NCI-H1930 (cell line): ENCODE measurements at regions not wholly inside any gene's neighbourhood (a gene's known extent, or its start where the extent isn't known, plus 50 kb on each side); places are given as distances from the start of the nearest gene placed in this dataset.
"Not testable (repeated sequence)": the region's sequence is repeated elsewhere in the genome, so short reads cannot be mapped to it uniquely, and the experiment has no call there.

Experiments used
- DNase-seq, 2 experiments: peaks; one replicate each; lab custom pipeline; 2025; lab: John Stamatoyannopoulos, UW

DNA sequence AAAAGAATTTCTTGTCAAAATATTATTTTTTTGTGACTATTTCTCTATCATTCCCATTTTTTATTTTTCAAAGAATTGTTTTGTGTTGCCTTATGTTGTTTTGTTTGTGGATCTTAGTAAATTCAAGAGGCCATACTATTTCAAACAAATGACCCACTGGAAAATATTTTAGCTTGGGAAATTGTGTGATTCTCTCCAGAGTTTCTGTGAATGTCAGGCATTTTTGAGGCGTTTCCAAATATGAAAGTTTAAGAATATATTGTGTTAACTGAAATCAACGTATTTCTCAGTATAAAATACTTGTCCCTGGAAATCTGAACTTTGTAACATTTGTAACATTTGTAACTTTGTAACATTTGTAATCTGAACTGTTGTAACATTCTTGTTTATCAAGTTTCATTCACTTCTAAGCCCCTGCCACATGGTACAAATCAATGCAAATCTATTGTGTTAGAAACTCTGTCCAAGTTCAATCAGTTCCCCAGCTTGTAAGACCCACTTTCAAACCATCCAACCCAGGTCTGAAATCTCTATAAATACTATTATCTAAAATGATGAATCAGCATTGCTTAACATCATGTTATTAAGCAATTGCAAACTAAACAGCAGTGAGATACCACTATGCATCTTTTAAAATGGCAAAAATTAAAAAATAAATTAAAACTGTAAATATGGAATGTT is 465.4 kb upstream of the GRID2 start:
- DNase-seq: no peak

DNA sequence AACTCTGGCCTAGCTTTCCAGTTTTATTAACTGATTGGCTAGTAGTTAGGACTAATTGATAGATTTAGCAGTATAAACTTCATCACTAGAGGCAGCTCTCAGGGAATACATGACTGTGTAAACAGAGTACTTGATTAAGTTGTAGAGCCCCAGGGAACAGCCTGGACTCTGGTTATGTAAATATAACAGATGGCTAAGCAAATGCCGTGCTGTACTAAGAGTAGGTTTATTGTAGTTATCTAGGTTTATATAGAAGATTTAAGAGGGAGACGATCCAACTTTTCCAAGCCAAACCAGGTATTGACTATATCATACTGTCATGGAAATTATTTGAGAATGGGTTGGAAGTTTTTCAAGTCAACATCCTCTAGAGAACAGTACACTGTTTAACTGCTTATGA is 463.4 kb upstream of the GRID2 start:
- no peak for DNase-seq

- DNase-seq: no peak
Observed at GRCh38 chr4:91846233-91846632, 457.5 kb upstream of the GRID2 start.

DNA sequence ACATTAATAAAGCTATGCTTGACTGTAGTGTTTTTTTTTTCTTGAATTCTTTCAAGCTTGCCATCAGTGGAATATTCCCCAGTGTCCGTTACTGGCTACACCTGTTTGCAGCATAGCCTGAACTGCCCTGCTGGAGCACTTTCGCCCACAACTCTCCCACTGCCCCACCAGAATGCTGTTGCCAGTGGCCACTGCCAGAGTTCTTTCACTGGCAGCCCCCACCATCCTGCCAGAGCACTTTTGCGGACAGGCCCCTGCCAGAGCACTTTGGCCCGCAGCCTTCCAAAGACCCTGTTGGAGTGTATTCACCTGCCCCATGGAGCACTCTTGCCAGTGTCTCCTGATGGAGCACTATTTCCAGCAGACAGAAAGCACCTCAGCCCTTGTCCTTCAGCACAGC is 452.3 kb upstream of the GRID2 start:
- no peak for DNase-seq

DNA sequence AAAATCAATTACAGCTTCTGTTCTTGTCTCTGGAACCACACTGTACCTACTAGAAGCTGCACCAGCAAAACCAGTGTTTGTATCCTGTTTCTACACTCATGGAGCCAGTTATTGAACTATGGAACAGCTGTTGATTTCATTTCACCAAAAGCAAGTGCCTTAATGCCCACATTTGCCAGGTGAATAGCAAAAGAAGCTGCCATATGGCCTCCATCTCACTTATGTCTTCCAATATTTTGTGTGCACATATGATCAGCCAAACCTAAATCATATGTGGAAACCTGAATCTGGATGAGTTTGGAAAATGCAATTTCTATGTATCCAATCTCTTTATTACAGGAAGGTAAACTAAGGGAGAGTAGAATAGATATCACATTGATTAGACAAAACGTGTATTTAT is 415.8 kb upstream of the GRID2 start:
- DNase-seq: no peak

- not testable (repeated sequence) for DNase-seq
Observed at GRCh38 chr4:91891217-91891616, 412.5 kb upstream of the GRID2 start.

DNA sequence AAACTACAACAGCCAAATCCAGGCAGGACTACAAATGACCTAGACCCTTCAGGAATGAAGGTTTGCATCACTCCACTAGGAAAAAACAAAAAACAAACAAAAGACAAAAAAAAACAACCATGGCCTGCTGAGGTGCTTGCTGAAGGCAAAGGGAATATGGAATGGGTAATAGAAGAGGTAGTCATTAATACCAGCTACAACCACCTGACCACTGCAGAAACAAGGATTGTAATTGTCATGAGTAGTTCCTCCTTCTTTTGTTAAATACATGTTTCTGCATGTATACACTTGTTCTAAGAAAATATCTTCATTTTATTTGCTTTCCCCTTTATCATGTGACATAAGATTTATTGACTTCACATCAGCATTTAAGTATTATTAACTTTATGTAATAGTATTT is 409.8 kb upstream of the GRID2 start:
- DNase-seq: no peak

GRCh38 chr4:91904556-91904955 is 399.2 kb upstream of the GRID2 start:
- no peak for DNase-seq

DNA sequence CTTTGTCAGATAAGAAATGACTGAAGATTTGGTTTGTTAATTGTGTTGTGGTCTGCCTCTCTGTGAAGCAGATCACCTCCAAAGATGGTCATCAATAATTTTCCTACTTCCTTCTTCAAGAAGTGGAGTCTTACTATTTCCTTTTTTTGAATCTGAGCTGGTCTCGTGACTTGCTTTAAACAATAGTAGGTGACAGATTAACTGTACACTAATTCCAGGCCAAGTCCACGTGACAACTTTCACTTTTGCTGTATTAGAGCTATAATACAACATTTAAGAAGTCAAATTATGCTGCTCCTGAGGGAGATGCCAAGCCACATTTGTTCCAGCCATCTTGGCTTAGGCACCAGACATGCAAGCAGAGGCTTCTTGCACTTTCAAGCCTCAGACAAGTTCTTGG is 393.8 kb upstream of the GRID2 start:
- no peak for DNase-seq

GRCh38 chr4:91914176-91914804 is 389.5 kb upstream of the GRID2 start:
- DNase-seq: no peak

- DNase-seq: no peak
Observed at GRCh38 chr4:91916219-91916618, 387.5 kb upstream of the GRID2 start.

DNA sequence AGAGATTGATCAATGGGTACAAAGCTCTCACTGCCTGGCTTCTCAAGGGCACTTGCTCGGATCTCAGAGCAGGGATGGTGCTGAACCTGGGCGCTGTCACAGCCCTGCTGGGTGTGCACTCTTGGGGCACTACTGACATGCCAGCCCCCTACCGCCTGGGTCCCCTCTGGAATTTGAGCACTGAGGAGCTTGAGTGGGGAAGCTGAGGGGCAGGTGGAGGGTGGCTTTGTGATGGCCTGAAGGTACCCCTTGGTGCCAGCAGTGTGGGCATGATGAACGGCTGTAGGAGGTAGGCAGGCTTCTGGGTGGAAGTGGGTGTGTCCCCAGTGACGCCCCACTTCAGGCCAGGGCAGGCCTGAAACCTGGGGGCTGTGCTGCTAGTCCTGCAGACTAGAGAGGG is 379.1 kb upstream of the GRID2 start:
- DNase-seq: no peak

- DNase-seq: no peak
Observed at GRCh38 chr4:91935217-91935616, 368.5 kb upstream of the GRID2 start.

GRCh38 chr4:91936311-91936710 is 367.5 kb upstream of the GRID2 start:
- DNase-seq: no peak

DNA sequence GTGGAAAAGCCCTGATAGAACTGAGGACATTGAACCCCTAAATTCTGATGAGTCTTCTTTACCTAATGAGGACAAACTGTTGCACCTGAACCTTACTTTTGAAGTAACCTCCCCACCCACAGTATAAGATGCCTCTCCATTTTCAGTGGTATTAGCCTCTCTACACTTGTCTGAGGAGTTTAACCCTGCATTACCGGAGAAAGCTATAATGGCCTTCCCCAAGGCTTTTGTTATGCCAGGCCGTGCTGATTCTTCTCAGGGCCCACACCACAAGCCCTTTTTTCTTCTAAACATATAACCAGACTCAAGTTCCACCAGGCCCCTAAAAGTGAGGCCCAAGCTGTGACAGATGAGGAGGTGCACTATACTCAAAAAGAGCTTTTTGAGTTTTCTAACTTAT is 345.8 kb upstream of the GRID2 start:
- DNase-seq: no peak

DNA sequence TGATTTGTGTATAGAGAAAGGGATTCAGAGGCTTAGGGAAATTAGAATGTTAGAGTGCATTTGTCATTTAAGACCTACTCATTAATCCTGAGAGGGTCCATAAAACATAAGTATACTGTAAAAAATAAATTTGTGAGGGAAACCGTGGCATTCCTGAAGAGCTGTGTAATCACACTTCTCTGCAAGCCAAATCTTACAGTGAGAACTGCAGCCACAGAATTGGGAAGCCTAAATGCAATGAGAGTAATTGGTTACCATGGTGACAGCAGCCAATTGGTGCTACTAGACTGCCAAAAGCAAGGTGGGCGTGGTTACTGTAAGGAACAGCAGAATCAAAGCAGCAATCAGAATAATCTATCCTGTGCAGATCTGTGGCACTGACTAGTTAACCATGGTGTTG is 345.2 kb upstream of the GRID2 start:
- DNase-seq: no peak

DNA sequence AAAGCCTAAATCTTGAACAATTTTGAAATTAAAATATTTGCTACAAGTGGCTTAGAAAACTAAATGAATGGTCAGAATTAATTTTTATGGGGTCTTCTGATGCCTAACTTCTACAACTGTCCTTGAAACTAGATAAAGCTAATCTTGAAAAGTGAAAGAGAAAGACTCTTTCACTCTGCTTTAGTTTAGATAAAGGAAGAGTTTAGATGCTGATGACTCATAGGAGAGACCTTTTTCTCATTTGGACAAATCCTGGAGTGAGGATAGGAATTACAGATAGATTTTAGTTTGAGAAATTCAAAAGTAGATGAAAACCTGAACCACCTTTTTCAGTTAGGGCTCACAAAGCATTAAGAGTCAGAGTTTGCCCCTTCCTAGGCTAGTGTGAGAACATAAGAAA is 342.3 kb upstream of the GRID2 start:
- DNase-seq: no peak

DNA sequence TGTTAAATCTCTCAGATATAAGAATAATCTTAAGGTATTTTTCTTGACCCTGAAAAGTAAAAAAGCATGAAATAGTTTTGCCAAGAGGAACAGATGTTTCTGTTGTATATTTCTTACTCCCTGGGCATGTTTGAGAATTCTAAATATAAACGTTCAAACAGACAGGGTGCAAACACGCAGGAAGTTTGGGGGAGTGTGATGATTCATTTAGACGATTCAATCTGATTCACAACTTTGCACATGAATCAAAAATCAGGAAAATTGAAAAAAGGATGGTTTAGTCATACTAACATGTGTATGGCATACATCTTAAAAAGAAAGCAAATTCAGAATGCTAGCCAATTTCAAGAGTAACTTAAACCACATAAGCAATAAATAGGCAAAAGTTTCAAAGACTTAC is 340.3 kb upstream of the GRID2 start:
- no peak for DNase-seq

DNA sequence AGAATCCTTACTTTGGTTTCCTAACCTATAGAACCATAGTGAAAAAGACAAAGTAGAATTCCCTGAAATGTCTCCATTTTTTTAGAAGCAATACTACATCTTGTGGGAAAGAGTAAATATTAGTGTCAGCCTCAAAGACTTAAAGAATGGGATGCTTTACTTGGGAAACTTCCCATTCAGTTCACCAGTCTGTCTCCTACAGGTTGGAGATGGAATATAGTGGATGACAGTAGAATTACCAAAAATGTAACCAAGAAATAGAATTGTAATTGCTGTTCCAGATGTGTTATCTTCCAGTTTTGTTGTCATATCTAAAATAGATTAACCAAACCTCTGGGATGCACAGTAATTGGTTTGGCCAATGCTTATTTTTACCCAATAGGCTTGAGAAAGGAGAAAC is 338.6 kb upstream of the GRID2 start:
- no peak for DNase-seq

- DNase-seq: no peak
Observed at GRCh38 chr4:91973479-91974153, 330.1 kb upstream of the GRID2 start.

DNA sequence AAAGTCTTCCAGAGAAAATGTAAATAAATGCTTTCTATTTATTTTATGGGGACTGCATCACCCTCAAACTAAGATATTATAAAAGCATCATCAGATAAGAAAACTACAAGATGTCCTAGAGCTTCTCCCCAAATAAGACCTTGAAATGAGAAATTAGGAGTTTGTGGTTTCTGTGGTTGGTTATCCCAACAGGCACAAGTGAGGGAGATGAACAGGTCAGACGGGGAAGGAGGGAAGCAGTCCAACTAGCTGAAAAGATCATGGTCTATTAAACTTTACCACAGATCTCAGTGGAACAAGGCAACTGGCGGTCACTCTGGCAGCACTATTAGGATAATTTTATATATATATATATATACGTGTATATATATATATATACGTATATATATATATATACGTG is 319.3 kb upstream of the GRID2 start:
- no peak for DNase-seq

DNA sequence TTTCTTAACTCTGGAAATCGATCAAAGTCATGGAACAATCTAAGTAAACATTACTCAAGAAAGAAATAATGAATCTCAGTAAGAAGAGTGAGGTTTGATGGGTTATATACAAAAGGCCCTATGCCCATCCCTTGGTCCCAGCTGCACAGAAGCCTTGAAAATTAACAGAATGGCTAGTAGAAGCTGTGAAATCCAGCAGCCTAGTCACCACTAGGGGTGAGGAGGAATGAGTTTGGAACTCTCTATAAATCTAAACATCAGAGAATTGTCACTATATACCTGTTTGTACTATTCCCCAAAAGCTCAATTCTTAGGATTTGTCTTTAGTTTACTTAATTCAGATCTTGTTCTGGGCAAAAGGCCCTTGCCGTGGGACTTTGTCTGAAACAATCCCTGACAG is 313.9 kb upstream of the GRID2 start:
- no peak for DNase-seq

GRCh38 chr4:91990726-91991125 is 313.0 kb upstream of the GRID2 start:
- DNase-seq: no peak

DNA sequence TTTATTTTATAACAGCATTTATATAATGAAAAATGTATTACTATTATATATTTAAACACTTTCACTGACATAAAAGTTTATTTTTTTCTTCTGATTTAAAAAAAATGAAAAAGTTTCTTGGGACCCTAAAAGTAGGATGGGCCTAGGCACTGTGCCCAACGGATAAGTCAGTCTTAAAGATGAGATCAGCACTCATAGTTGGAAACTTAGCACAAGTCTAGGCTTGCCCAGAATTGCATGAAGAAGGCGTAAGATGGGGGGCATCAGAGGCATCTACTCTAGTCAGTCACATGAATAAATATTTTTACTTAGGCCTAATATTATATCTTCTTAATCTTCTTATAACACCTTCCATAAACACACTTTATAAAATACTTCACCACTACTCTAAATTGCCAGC is 306.7 kb upstream of the GRID2 start:
- DNase-seq: no peak
